CD14-positive monocyte (primary cell): ENCODE measurements at regions not wholly inside any gene's neighbourhood (a gene's known extent, or its start where the extent isn't known, plus 50 kb on each side); places are given as distances from the start of the nearest gene placed in this dataset.

Source experiments
- DNase-seq, 3 donors: peaks; one replicate each; pipeline ENCODE4 v3.0.0-alpha.2; 2011 to 2022
- H2AFZ ChIP-seq: 2 replicates; pipeline ENCODE4 v1.6.0; 2012; ENCODE audit warnings: mild to moderate bottlenecking, low read depth, low read length, inconsistent platforms; ENCODE audit not compliant: insufficient read depth, poor library complexity, severe bottlenecking
- H3K27ac ChIP-seq, 2 donors: 1 replicate in 1 of 2; 2 replicates in 1 of 2; pipeline ENCODE4 v1.5.1; 2012 to 2013; ENCODE audit warnings: low read length in 2 of 2, control low read depth in 1 of 2, inconsistent platforms in 1 of 2, low read depth in 1 of 2, mild to moderate bottlenecking in 1 of 2
- H3K27me3 ChIP-seq, 2 donors: one replicate each; pipeline versions ENCODE4 v1.6.0 to v1.6.1; 2011 to 2013; ENCODE audit warnings: low read length in 2 of 2; ENCODE audit not compliant: control insufficient read depth in 2 of 2, insufficient read depth in 2 of 2
- H3K36me3 ChIP-seq, 2 donors: replicated peaks in 1 of 2; 1 replicate in 1 of 2; 2 replicates in 1 of 2; pipeline versions ENCODE4 v1.5.1 to v1.6.1; 2012 to 2013; ENCODE audit warnings: low read length in 2 of 2, control low read depth in 1 of 2, inconsistent platforms in 1 of 2, mild to moderate bottlenecking in 1 of 2; ENCODE audit not compliant: insufficient read depth in 2 of 2, control insufficient read depth in 1 of 2
- H3K4me1 ChIP-seq, 2 donors: 1 replicate in 1 of 2; 2 replicates in 1 of 2; pipeline versions ENCODE4 v1.5.1 to v1.6.1; 2012 to 2013; ENCODE audit warnings: low read length in 2 of 2, control low read depth in 1 of 2, inconsistent platforms in 1 of 2, mild to moderate bottlenecking in 1 of 2, moderate library complexity in 1 of 2; ENCODE audit not compliant: insufficient read depth in 2 of 2, control insufficient read depth in 1 of 2
- H3K4me2 ChIP-seq: replicated peaks from 2 replicates; pipeline ENCODE3; 2012; ENCODE audit warnings: low read length, moderate library complexity, mild to moderate bottlenecking; ENCODE audit not compliant: poor library complexity, severe bottlenecking; ENCODE audit errors: extremely low read depth
- H3K4me3 ChIP-seq, 3 experiments: fragments of 200-600 bp in 1 of 3; sonication (generic) in 1 of 3; replicated peaks in 1 of 3; 1 replicate in 2 of 3; 2 replicates in 1 of 3; pipeline ENCODE4 v1.5.1; 2011 to 2013; ENCODE audit warnings: low read length in 3 of 3, mild to moderate bottlenecking in 3 of 3, control low read depth in 2 of 3, low read depth in 2 of 3, inconsistent platforms in 1 of 3, moderate library complexity in 1 of 3
- H3K79me2 ChIP-seq: 2 replicates; pipeline ENCODE4 v1.6.0; 2012; ENCODE audit warnings: mild to moderate bottlenecking, control low read depth, inconsistent platforms, low read length, moderate library complexity; ENCODE audit not compliant: insufficient read depth
- H3K9ac ChIP-seq: 2 replicates; pipeline ENCODE4 v1.6.0; 2017; ENCODE audit warnings: low read length, mild to moderate bottlenecking; ENCODE audit not compliant: insufficient read depth, poor library complexity, severe bottlenecking
- H3K9me3 ChIP-seq, 2 donors: replicated peaks in 1 of 2; 1 replicate in 1 of 2; 2 replicates in 1 of 2; pipeline versions ENCODE4 v1.5.1 to v1.6.1; 2012 to 2013; ENCODE audit warnings: low read length in 2 of 2, control low read depth in 1 of 2; ENCODE audit not compliant: control insufficient read depth in 1 of 2, insufficient read depth in 1 of 2
- H4K20me1 ChIP-seq: 2 replicates; pipeline ENCODE4 v1.6.0; 2012; ENCODE audit warnings: mild to moderate bottlenecking, low read length, control low read depth, moderate library complexity; ENCODE audit not compliant: insufficient read depth
- H3K27ac Mint-ChIP-seq, 7 donors: one replicate each; pipeline ENCODE4 v1.8.0; 2020; ENCODE audit warnings: mild to moderate bottlenecking in 7 of 7, mixed read lengths in 7 of 7, moderate library complexity in 6 of 7, inconsistent platforms in 2 of 7
- H3K27me3 Mint-ChIP-seq, 3 donors: one replicate each; pipeline ENCODE4 v1.8.0; 2021 to 2022; ENCODE audit warnings: low read depth in 3 of 3, mild to moderate bottlenecking in 3 of 3, mixed read lengths in 3 of 3, moderate library complexity in 3 of 3, inconsistent platforms in 1 of 3
- H3K36me3 Mint-ChIP-seq, 2 donors: one replicate each; pipeline ENCODE4 v1.8.0; 2020; ENCODE audit warnings: mixed read lengths in 2 of 2, inconsistent platforms in 1 of 2, mild to moderate bottlenecking in 1 of 2
- H3K4me1 Mint-ChIP-seq: one replicate; pipeline ENCODE4 v1.8.0; 2020; ENCODE audit warnings: mild to moderate bottlenecking, mixed read lengths
- H3K4me3 Mint-ChIP-seq, 2 donors: one replicate each; pipeline ENCODE4 v1.8.0; 2020; ENCODE audit warnings: mild to moderate bottlenecking in 2 of 2, mixed read lengths in 2 of 2, moderate library complexity in 1 of 2
- H3K9me3 Mint-ChIP-seq, 7 donors: one replicate each; pipeline ENCODE4 v1.8.0; 2020 to 2022; ENCODE audit warnings: mixed read lengths in 7 of 7, mild to moderate bottlenecking in 6 of 7, moderate library complexity in 6 of 7, inconsistent platforms in 2 of 7
- WGBS: methylation state at CpG from one replicate; pipeline ENCODE4 v1.1.5; 2013; ENCODE audit warnings: missing lambda C conversion rate; ENCODE audit not compliant: insufficient coverage; 5-methylcytosine and 5-hydroxymethylcytosine counted together
- intact Hi-C, 2 donors: fragments of 100-400 bp; cut with micrococcal nuclease; formaldehyde crosslinking; loops; one replicate each; pipeline versions ENCODE4 v1.15.0 to v1.15.1; 2023
- TF ChIP-seq, protein P1 (sequence below): fragments of 200-600 bp; IDR thresholded peaks from one replicate; pipeline ENCODE4 v1.8.0; 2022; ENCODE audit warnings: antibody characterized with exemption, mild to moderate bottlenecking

- Mint-ChIP-seq H3K4me3 (no peak overlapping the region), H3K27me3 (peaks cover 2 to 8% (median 8%) of the 10 kb centered on the region in 3 donors), H3K27ac (no peak overlapping the region), H3K36me3 (no peaks in the 10 kb centered on the region), H3K9me3 (no peaks in the 10 kb centered on the region), H3K4me1 (no peaks in the 10 kb centered on the region)
- Histone ChIP-seq H3K27me3 (no peaks in the 10 kb centered on the region), H3K36me3 (no peaks in the 10 kb centered on the region), H3K27ac (no peak overlapping the region), H3K4me3 (no peak overlapping the region), H4K20me1 (no peaks in the 10 kb centered on the region), H3K79me2 (no peaks in the 10 kb centered on the region), H3K4me2 (no peak overlapping the region), H2AFZ (no peak overlapping the region), H3K9me3 (no peaks in the 10 kb centered on the region), H3K9ac (no peak overlapping the region), H3K4me1 (no peaks in the 10 kb centered on the region)
- TF ChIP-seq, protein P1, sequence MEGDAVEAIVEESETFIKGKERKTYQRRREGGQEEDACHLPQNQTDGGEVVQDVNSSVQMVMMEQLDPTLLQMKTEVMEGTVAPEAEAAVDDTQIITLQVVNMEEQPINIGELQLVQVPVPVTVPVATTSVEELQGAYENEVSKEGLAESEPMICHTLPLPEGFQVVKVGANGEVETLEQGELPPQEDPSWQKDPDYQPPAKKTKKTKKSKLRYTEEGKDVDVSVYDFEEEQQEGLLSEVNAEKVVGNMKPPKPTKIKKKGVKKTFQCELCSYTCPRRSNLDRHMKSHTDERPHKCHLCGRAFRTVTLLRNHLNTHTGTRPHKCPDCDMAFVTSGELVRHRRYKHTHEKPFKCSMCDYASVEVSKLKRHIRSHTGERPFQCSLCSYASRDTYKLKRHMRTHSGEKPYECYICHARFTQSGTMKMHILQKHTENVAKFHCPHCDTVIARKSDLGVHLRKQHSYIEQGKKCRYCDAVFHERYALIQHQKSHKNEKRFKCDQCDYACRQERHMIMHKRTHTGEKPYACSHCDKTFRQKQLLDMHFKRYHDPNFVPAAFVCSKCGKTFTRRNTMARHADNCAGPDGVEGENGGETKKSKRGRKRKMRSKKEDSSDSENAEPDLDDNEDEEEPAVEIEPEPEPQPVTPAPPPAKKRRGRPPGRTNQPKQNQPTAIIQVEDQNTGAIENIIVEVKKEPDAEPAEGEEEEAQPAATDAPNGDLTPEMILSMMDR, result no peak
- WGBS, result 88% methylated on average over 4 of the region's 6 CpGs
- no peak for DNase-seq
- intact Hi-C loops, result no loop called here
Measured at GRCh38 chr10:78436222-78436573, 402.5 kb downstream of the RPS24 start.

DNA sequence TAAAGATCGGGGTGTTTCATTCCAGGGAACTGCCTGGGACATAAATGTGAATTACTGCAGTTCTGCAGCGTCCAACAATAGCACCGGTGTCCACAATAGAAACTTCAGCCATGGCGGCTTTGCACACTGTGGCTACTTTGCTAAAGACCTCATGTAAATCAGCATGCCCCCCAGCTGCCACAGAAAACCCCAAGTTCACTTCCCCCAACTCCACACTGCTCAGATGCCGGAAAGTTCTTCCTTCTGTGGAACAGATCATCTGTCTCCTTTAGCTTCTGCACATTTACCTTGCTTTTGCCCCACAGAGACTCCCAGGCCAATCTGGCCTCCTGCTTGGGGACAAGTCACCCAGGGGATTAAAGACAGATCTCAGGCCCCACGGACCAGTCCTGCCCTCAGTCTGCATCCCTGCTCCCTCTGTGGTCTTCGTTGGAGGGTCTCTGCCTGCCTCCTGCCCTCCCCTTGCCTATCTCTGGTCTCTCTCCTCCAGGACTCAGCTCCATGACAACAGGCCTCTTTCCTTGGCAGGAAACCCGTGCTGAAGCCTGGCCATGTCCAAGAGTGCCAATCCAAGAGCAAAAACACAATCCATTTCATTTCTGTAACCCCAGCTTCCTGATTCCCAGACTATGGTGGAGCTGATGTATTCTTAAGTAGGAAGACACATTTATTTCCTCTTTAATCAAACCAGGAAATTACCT, 403.2 kb downstream of the RPS24 start:
- 89% methylated on average over 7 of the region's 8 CpGs for WGBS
- Histone ChIP-seq H3K79me2 (no peaks in the 10 kb centered on the region), H3K4me2 (no peak overlapping the region), H3K27ac (no peak overlapping the region), H3K36me3 (no peaks in the 10 kb centered on the region), H4K20me1 (no peaks in the 10 kb centered on the region), H3K9me3 (no peaks in the 10 kb centered on the region), H3K27me3 (no peaks in the 10 kb centered on the region), H3K9ac (no peak overlapping the region), H3K4me3 (no peak overlapping the region), H3K4me1 (no peaks in the 10 kb centered on the region), H2AFZ (no peak overlapping the region)
- TF ChIP-seq, protein P1, result no peak
- intact Hi-C loops, result no loop called here
- no peaks in the 10 kb centered on the region for H3K36me3 Mint-ChIP-seq
- H3K4me3 Mint-ChIP-seq, result no peak overlapping the region
- H3K4me1 Mint-ChIP-seq, result no peaks in the 10 kb centered on the region
- no peaks in the 10 kb centered on the region for H3K9me3 Mint-ChIP-seq
- DNase-seq, result no peak
- peaks cover 2 to 8% (median 8%) of the 10 kb centered on the region in 3 donors for H3K27me3 Mint-ChIP-seq
- no peak overlapping the region for H3K27ac Mint-ChIP-seq
